Naive thymus-derived CD4-positive, alpha-beta T cell (primary cell): ENCODE measurements at regions not wholly inside any gene's neighbourhood (a gene's known extent, or its start where the extent isn't known, plus 50 kb on each side); places are given as distances from the start of the nearest gene placed in this dataset.

Source experiments
- ATAC-seq: fragments of 150-1000 bp; cut with Tn5 transposase; 2 replicates; pipeline ENCODE4 v1.10.0; 2021; ENCODE audit warnings: mild to moderate bottlenecking, moderate library complexity
- CTCF ChIA-PET: fragments of 350-600 bp; sonication (Branson Sonifier 250); formaldehyde crosslinking; loops from one replicate; lab custom pipeline; 2021; ENCODE audit warnings: antibody characterized with exemption; lab: Charles Lee
- POLR2A ChIA-PET: fragments of 350-600 bp; sonication (Branson Sonifier 250); formaldehyde crosslinking; loops from one replicate; lab custom pipeline; 2021; ENCODE audit warnings: antibody characterized with exemption, inconsistent platforms; lab: Charles Lee
- DNase-seq, 9 donors: peaks; one replicate each; pipeline versions ENCODE4 v3.0.0 to v3.0.0-alpha.2; 2020 to 2022; ENCODE audit warnings: mixed read lengths in 1 of 9
- H3K27ac ChIP-seq: one replicate; pipeline ENCODE4 v1.7.0; 2013; ENCODE audit warnings: mild to moderate bottlenecking, low read depth, low read length, moderate library complexity
- H3K27me3 ChIP-seq, 2 donors: one replicate each; pipeline ENCODE4 v1.7.0; 2013; ENCODE audit warnings: low read length in 2 of 2, mild to moderate bottlenecking in 2 of 2, moderate library complexity in 2 of 2; ENCODE audit not compliant: control insufficient read depth in 2 of 2, insufficient read depth in 2 of 2
- H3K36me3 ChIP-seq, 3 experiments: 1 replicate in 2 of 3; 2 replicates in 1 of 3; pipeline ENCODE4 v1.7.0; 2013; ENCODE audit warnings: low read length in 3 of 3, mild to moderate bottlenecking in 3 of 3, moderate library complexity in 1 of 3; ENCODE audit not compliant: insufficient read depth in 3 of 3, control insufficient read depth in 2 of 3
- H3K4me1 ChIP-seq, 2 donors: one replicate each; pipeline ENCODE4 v1.7.0; 2013; ENCODE audit warnings: low read length in 2 of 2, mild to moderate bottlenecking in 2 of 2, moderate library complexity in 1 of 2; ENCODE audit not compliant: control insufficient read depth in 2 of 2, insufficient read depth in 2 of 2
- H3K4me3 ChIP-seq: 2 replicates; pipeline ENCODE4 v1.7.0; 2013; ENCODE audit warnings: mild to moderate bottlenecking, low read length
- H3K9me3 ChIP-seq, 3 experiments: 1 replicate in 2 of 3; 2 replicates in 1 of 3; pipeline ENCODE4 v1.7.0; 2013; ENCODE audit warnings: low read length in 3 of 3; ENCODE audit not compliant: control insufficient read depth in 2 of 3
- H3K27ac Mint-ChIP-seq, 9 donors: one replicate each; pipeline ENCODE4 v1.8.0; 2020 to 2022; ENCODE audit warnings: mixed read lengths in 9 of 9, mild to moderate bottlenecking in 8 of 9, moderate library complexity in 5 of 9, inconsistent platforms in 2 of 9
- H3K27me3 Mint-ChIP-seq, 5 donors: one replicate each; pipeline ENCODE4 v1.8.0; 2021 to 2022; ENCODE audit warnings: mixed read lengths in 5 of 5, mild to moderate bottlenecking in 1 of 5
- H3K36me3 Mint-ChIP-seq, 5 donors: one replicate each; pipeline ENCODE4 v1.8.0; 2020 to 2022; ENCODE audit warnings: mixed read lengths in 5 of 5, mild to moderate bottlenecking in 3 of 5, inconsistent platforms in 1 of 5
- H3K4me1 Mint-ChIP-seq, 7 donors: one replicate each; pipeline ENCODE4 v1.8.0; 2020 to 2022; ENCODE audit warnings: mixed read lengths in 7 of 7, mild to moderate bottlenecking in 3 of 7, inconsistent platforms in 1 of 7
- H3K4me3 Mint-ChIP-seq, 10 donors: one replicate each; pipeline ENCODE4 v1.8.0; 2020 to 2022; ENCODE audit warnings: mild to moderate bottlenecking in 10 of 10, mixed read lengths in 10 of 10, moderate library complexity in 6 of 10, inconsistent platforms in 2 of 10
- H3K9me3 Mint-ChIP-seq, 11 donors: one replicate each; pipeline ENCODE4 v1.8.0; 2020 to 2022; ENCODE audit warnings: mixed read lengths in 11 of 11, mild to moderate bottlenecking in 4 of 11, inconsistent platforms in 1 of 11, moderate library complexity in 1 of 11
- intact Hi-C, 2 donors: fragments of 100-400 bp; cut with micrococcal nuclease; formaldehyde crosslinking; loops; one replicate each; pipeline ENCODE4 v1.15.1; 2023

DNA sequence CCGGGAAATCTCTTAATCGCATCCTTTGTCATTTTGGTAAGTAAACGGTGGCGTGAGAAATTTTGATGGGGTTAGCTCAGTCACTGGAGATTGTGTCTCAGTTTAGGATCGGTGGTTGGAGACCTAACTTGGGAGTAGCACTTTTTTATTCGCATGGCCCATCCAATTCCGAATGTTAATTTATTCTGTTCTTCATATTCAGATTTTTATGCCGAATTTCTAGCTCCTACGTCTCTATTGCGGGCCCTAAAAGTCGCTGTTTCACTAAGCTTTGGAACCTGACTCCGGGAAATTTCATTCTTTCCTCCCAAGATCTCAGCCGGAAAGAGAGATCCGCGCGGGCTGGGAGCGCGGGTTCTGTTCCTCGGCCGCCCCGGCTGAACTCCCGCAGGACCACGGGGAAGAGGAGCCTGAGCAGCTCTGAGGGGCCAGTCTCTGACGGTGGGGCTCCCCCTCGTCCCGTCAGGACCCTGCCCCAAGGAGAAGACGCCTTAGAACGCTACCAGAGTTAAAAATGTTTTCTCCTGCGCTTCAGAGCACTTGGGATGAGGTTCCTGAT is 279.7 kb downstream of the FAM72C start:
- peaks cover 63 to 76% (median 67%) of the 10 kb centered on the region in 5 donors for H3K27me3 Mint-ChIP-seq
- POLR2A ChIA-PET, result no interaction called here
- CTCF ChIA-PET, result no interaction called here

DNA sequence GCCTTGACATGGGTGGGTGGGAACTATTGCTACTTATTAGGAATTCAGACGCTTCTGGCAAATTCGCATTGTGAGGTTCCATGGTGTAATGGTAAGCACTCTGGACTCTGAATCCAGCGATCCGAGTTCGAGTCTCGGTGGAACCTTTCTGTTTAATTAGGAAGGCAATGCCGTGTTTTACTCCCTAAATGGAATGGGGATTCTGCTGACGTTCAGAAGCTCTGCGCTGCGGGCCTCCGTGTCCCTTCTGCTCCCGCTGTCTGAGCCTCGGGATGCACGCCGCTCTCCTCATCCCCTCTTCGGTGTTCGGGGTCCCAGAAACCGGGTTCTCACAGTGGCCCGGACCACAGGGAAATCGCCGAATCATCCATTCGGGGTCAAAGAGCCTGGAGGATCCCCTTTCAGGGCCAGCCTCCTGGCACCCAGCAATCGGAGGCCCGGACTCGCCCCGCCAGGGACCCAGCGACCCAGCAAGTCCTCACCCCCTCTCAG is 280.3 kb downstream of the FAM72C start:
- POLR2A ChIA-PET, result no interaction called here
- Histone ChIP-seq H3K27ac (no peak overlapping the region), H3K9me3 (no peaks in the 10 kb centered on the region), H3K27me3 (no peaks in the 10 kb centered on the region), H3K4me3 (no peak overlapping the region), H3K36me3 (no peaks in the 10 kb centered on the region), H3K4me1 (no peaks in the 10 kb centered on the region)
- H3K36me3 Mint-ChIP-seq, result peaks cover 0 to 6% (median 0%) of the 10 kb centered on the region in 5 donors
- H3K4me1 Mint-ChIP-seq, result peaks cover 0 to 4% (median 0%) of the 10 kb centered on the region in 7 donors
- H3K9me3 Mint-ChIP-seq, result peaks cover 0 to 34% (median 5%) of the 10 kb centered on the region in 11 donors
- H3K27ac Mint-ChIP-seq, result no peak overlapping the region
- ATAC-seq, result no peak
- CTCF ChIA-PET, result no interaction called here
- no peak for DNase-seq
- intact Hi-C loops, result no loop called here
- H3K4me3 Mint-ChIP-seq, result no peak overlapping the region
- peaks cover 57 to 70% (median 63%) of the 10 kb centered on the region in 5 donors for H3K27me3 Mint-ChIP-seq

More for the DNA sequence above, 279.7 kb downstream of the FAM72C start:
- Histone ChIP-seq H3K4me3 (no peak overlapping the region), H3K36me3 (no peaks in the 10 kb centered on the region), H3K27ac (no peak overlapping the region), H3K9me3 (no peaks in the 10 kb centered on the region), H3K27me3 (no peaks in the 10 kb centered on the region), H3K4me1 (no peaks in the 10 kb centered on the region)
- H3K4me1 Mint-ChIP-seq, result peaks cover 0 to 4% (median 0%) of the 10 kb centered on the region in 7 donors
- ATAC-seq (no peak), DNase-seq (no peak)
- peaks cover 0 to 39% (median 5%) of the 10 kb centered on the region in 11 donors for H3K9me3 Mint-ChIP-seq
- peaks cover 0 to 6% (median 0%) of the 10 kb centered on the region in 5 donors for H3K36me3 Mint-ChIP-seq
- H3K4me3 Mint-ChIP-seq, result no peak overlapping the region
- H3K27ac Mint-ChIP-seq, result no peak overlapping the region
- intact Hi-C loops, result no loop called here

- intact Hi-C loops, result no loop called here
- Mint-ChIP-seq H3K4me1 (peaks cover 0 to 4% (median 0%) of the 10 kb centered on the region in 7 donors), H3K27me3 (peaks cover 50 to 63% (median 54%) of the 10 kb centered on the region in 5 donors), H3K4me3 (no peak overlapping the region), H3K9me3 (peaks cover 0 to 34% (median 2%) of the 10 kb centered on the region in 11 donors), H3K27ac (no peak overlapping the region), H3K36me3 (peaks cover 0 to 6% (median 0%) of the 10 kb centered on the region in 5 donors)
- Histone ChIP-seq H3K4me3 (no peak overlapping the region), H3K9me3 (no peaks in the 10 kb centered on the region), H3K27me3 (no peaks in the 10 kb centered on the region), H3K27ac (no peak overlapping the region), H3K4me1 (no peaks in the 10 kb centered on the region), H3K36me3 (no peaks in the 10 kb centered on the region)
- POLR2A ChIA-PET, result no interaction called here
- DNase-seq, result no peak
- ATAC-seq, result no peak
- CTCF ChIA-PET, result no interaction called here
Measured at GRCh38 chr1:143689781-143690180, 282.0 kb downstream of the FAM72C start.

DNA sequence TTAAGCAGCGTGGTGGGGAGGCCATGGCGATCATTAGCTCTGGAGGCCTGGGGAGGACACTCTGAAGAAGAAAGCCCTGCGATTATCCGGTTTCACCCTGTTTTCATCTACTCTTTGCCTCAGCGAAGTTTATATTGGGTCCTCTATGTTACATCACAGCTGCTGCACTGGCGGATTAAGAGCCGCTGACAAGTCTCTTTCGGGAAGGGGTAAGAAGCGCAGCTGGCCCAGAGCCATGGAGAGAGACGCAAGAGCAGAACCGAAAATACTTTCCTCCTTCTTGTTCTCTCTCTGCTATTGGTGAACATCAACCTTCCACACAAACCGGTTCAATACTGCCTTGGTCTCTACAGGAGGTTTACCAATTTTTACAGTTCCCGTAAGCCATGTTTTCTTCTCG is 291.5 kb downstream of the FAM72C start:
- no peaks in the 10 kb centered on the region for H3K4me1 ChIP-seq
- ChIA-PET CTCF (no interaction called here), POLR2A (no interaction called here)
- no peak overlapping the region for H3K4me3 ChIP-seq
- Mint-ChIP-seq H3K27me3 (peaks cover 9 to 44% (median 29%) of the 10 kb centered on the region in 5 donors), H3K4me3 (no peak overlapping the region), H3K36me3 (peaks cover 0 to 5% (median 0%) of the 10 kb centered on the region in 5 donors), H3K4me1 (peaks cover 0 to under 1% (median 0%) of the 10 kb centered on the region in 7 donors), H3K27ac (no peak overlapping the region), H3K9me3 (peaks cover 0 to 25% (median 10%) of the 10 kb centered on the region in 11 donors)
- DNase-seq (no peak), ATAC-seq (no peak)
- H3K27me3 ChIP-seq, result no peaks in the 10 kb centered on the region
- no peaks in the 10 kb centered on the region for H3K36me3 ChIP-seq
- H3K9me3 ChIP-seq, result no peaks in the 10 kb centered on the region
- intact Hi-C loops, result no loop called here
- no peak overlapping the region for H3K27ac ChIP-seq

GRCh38 chr1:143672983-143673382 is 298.8 kb downstream of the FAM72C start:
- Mint-ChIP-seq H3K27me3 (peaks cover 43 to 72% (median 44%) of the 10 kb centered on the region in 5 donors), H3K9me3 (peaks cover 2 to 31% (median 17%) of the 10 kb centered on the region in 11 donors), H3K4me3 (no peak overlapping the region), H3K27ac (no peak overlapping the region), H3K4me1 (peaks cover 0 to 3% (median 0%) of the 10 kb centered on the region in 7 donors), H3K36me3 (peaks cover 0 to 14% (median 0%) of the 10 kb centered on the region in 5 donors)
- Histone ChIP-seq H3K27me3 (peaks cover 0 to 3% of the 10 kb centered on the region in 2 donors), H3K36me3 (no peaks in the 10 kb centered on the region), H3K27ac (no peak overlapping the region), H3K9me3 (no peaks in the 10 kb centered on the region), H3K4me3 (no peak overlapping the region), H3K4me1 (no peaks in the 10 kb centered on the region)
- DNase-seq, result no peak
- POLR2A ChIA-PET, result no interaction called here
- no peak for ATAC-seq
- intact Hi-C loops, result no loop called here
- CTCF ChIA-PET, result no interaction called here

DNA sequence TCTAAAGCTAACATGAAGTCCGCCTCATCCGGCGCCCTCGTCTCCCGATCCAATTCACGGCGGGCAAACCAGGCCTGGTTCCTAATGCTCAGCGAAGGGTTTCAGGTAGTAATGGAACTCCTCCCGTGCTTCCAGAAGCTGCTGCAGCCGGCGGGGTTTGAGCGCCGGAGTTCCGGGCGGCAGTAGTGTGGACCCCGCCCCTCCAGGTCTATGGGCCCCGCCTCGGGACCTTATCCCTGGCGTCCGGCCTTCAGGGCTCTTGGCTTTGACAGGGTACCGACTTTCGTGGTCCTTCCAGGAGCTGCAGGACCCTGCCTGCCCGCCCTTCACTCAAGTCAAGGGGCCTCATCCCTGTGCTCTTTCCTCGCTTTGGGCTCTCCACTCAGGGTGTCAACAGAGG is 304.1 kb downstream of the FAM72C start:
- peaks cover 40 to 79% (median 64%) of the 10 kb centered on the region in 5 donors for H3K27me3 Mint-ChIP-seq
- peaks cover 0 to 6% (median 0%) of the 10 kb centered on the region in 3 experiments for H3K9me3 ChIP-seq
- no peak overlapping the region for H3K4me3 ChIP-seq
- no peaks in the 10 kb centered on the region for H3K36me3 ChIP-seq
- H3K4me1 Mint-ChIP-seq, result peaks cover 0 to 5% (median 0%) of the 10 kb centered on the region in 7 donors
- DNase-seq (no peak), ATAC-seq (no peak)
- H3K27ac Mint-ChIP-seq, result no peak overlapping the region
- no peak overlapping the region for H3K27ac ChIP-seq
- peaks cover 0 to 20% (median 0%) of the 10 kb centered on the region in 5 donors for H3K36me3 Mint-ChIP-seq
- H3K9me3 Mint-ChIP-seq, result peaks cover 0 to 39% (median 16%) of the 10 kb centered on the region in 11 donors
- no peak overlapping the region for H3K4me3 Mint-ChIP-seq
- intact Hi-C loops, result no loop called here
- peaks cover 0 to 4% of the 10 kb centered on the region in 2 donors for H3K27me3 ChIP-seq
- ChIA-PET CTCF (no interaction called here), POLR2A (no interaction called here)
- no peaks in the 10 kb centered on the region for H3K4me1 ChIP-seq

- no peak for ATAC-seq
- Histone ChIP-seq H3K27me3 (peaks cover 0 to 4% of the 10 kb centered on the region in 2 donors), H3K27ac (no peak overlapping the region), H3K9me3 (peaks cover 0 to 6% (median 0%) of the 10 kb centered on the region in 3 experiments), H3K4me1 (no peaks in the 10 kb centered on the region), H3K36me3 (no peaks in the 10 kb centered on the region), H3K4me3 (no peak overlapping the region)
- Mint-ChIP-seq H3K27ac (no peak overlapping the region), H3K9me3 (peaks cover 2 to 44% (median 16%) of the 10 kb centered on the region in 11 donors), H3K4me3 (no peak overlapping the region), H3K36me3 (peaks cover 0 to 20% (median 0%) of the 10 kb centered on the region in 5 donors), H3K4me1 (peaks cover 0 to 11% (median 5%) of the 10 kb centered on the region in 7 donors), H3K27me3 (peaks cover 48 to 83% (median 73%) of the 10 kb centered on the region in 5 donors)
- ChIA-PET POLR2A (no interaction called here), CTCF (no interaction called here)
- no peak for DNase-seq
- intact Hi-C loops, result no loop called here
Measured at GRCh38 chr1:143666851-143667250, 304.9 kb downstream of the FAM72C start.
